B cell (primary cell): ENCODE measurements at regions not wholly inside any gene's neighbourhood (a gene's known extent, or its start where the extent isn't known, plus 50 kb on each side); places are given as distances from the start of the nearest gene placed in this dataset.

ENCODE experiments used
- ATAC-seq: fragments of 200-7000 bp; cut with Tn5 transposase; one replicate; pipeline ENCODE4 v1.10.0; 2021; ENCODE audit warnings: low read depth, mild to moderate bottlenecking, moderate number of reproducible peaks, moderate library complexity
- CTCF ChIA-PET: fragments of 350-600 bp; sonication (Branson Sonifier 250); formaldehyde crosslinking; loops from one replicate; lab custom pipeline; 2021; ENCODE audit warnings: antibody characterized with exemption, inconsistent platforms; lab: Charles Lee
- POLR2A ChIA-PET: fragments of 350-600 bp; sonication (Branson Sonifier 250); formaldehyde crosslinking; loops from one replicate; lab custom pipeline; 2021; ENCODE audit warnings: antibody characterized with exemption; lab: Charles Lee
- DNase-seq: peaks from one replicate; pipeline ENCODE4 v3.0.0; 2013
- H2AFZ ChIP-seq: 2 replicates; pipeline ENCODE4 v1.6.1; 2012; ENCODE audit warnings: mild to moderate bottlenecking, low read depth, low read length; ENCODE audit not compliant: insufficient read depth, poor library complexity, severe bottlenecking
- H3K27ac ChIP-seq, 2 donors: 1 replicate in 1 of 2; 2 replicates in 1 of 2; pipeline ENCODE4 v1.5.1; 2012 to 2013; ENCODE audit warnings: low read length in 2 of 2, mild to moderate bottlenecking in 2 of 2, moderate library complexity in 1 of 2
- H3K27me3 ChIP-seq, 4 experiments: fragments of 200-600 bp in 1 of 4; sonication (generic) in 1 of 4; replicated peaks in 1 of 4; 1 replicate in 2 of 4; 2 replicates in 2 of 4; pipeline versions ENCODE4 v1.6.1 to v1.7.0; 2013 to 2016; ENCODE audit warnings: low read length in 3 of 4, mild to moderate bottlenecking in 2 of 4, mixed read lengths in 1 of 4, moderate library complexity in 1 of 4; ENCODE audit not compliant: insufficient read depth in 4 of 4, control insufficient read depth in 3 of 4; ENCODE audit errors: control extremely low read depth in 1 of 4
- H3K36me3 ChIP-seq, 2 experiments: replicated peaks in 1 of 2; 1 replicate in 1 of 2; 2 replicates in 1 of 2; pipeline versions ENCODE4 v1.6.1 to v1.7.1; 2013; ENCODE audit warnings: low read length in 1 of 2; ENCODE audit not compliant: insufficient read depth in 2 of 2, control insufficient read depth in 1 of 2; ENCODE audit errors: control extremely low read depth in 1 of 2, extremely low read depth in 1 of 2
- H3K4me1 ChIP-seq, 2 donors: fragments of 200-600 bp in 1 of 2; sonication (generic) in 1 of 2; 1 replicate in 1 of 2; 2 replicates in 1 of 2; pipeline versions ENCODE4 v1.5.1 to v1.6.1; 2013 to 2017; ENCODE audit warnings: low read length in 2 of 2; ENCODE audit not compliant: control insufficient read depth in 2 of 2, insufficient read depth in 2 of 2
- H3K4me2 ChIP-seq: replicated peaks from 2 replicates; pipeline ENCODE3; 2012; ENCODE audit warnings: mild to moderate bottlenecking, low read depth, low read length; ENCODE audit not compliant: poor library complexity, severe bottlenecking
- H3K4me3 ChIP-seq, 5 experiments: fragments of 200-600 bp in 1 of 5; sonication (generic) in 1 of 5; 1 replicate in 3 of 5; 2 replicates in 2 of 5; pipeline versions ENCODE4 v1.5.1 to v1.7.0; 2011 to 2016; ENCODE audit warnings: low read length in 4 of 5, mild to moderate bottlenecking in 4 of 5, low read depth in 2 of 5, control low read depth in 1 of 5, moderate library complexity in 1 of 5; ENCODE audit not compliant: insufficient read depth in 1 of 5; ENCODE audit errors: control extremely low read depth in 1 of 5, extremely low read depth in 1 of 5
- H3K79me2 ChIP-seq: fragments of 200-600 bp; sonication (generic); one replicate; pipeline ENCODE4 v1.6.0; 2016; ENCODE audit warnings: low read length; ENCODE audit not compliant: control insufficient read depth, insufficient read depth
- H3K9ac ChIP-seq: fragments of 200-600 bp; sonication (generic); 2 replicates; pipeline ENCODE4 v1.6.1; 2017; ENCODE audit warnings: mild to moderate bottlenecking, low read length, moderate library complexity
- H3K9me3 ChIP-seq, 3 donors: one replicate each; pipeline versions ENCODE4 v1.6.1 to v1.7.1; 2013; ENCODE audit warnings: low read length in 2 of 3; ENCODE audit not compliant: control insufficient read depth in 2 of 3, insufficient read depth in 1 of 3; ENCODE audit errors: control extremely low read depth in 1 of 3
- H4K20me1 ChIP-seq: 2 replicates; pipeline ENCODE4 v1.6.0; 2012; ENCODE audit warnings: mild to moderate bottlenecking, low read length; ENCODE audit not compliant: insufficient read depth, control insufficient read depth, poor library complexity, severe bottlenecking
- H3K27ac Mint-ChIP-seq: one replicate; pipeline ENCODE4 v1.8.0; 2021; ENCODE audit warnings: mixed read lengths
- H3K27me3 Mint-ChIP-seq: one replicate; pipeline ENCODE4 v1.8.0; 2021; ENCODE audit warnings: mixed read lengths
- H3K4me1 Mint-ChIP-seq: one replicate; pipeline ENCODE4 v1.8.0; 2021; ENCODE audit warnings: mixed read lengths
- H3K4me3 Mint-ChIP-seq: one replicate; pipeline ENCODE4 v1.8.0; 2021; ENCODE audit warnings: mixed read lengths
- H3K9me3 Mint-ChIP-seq: one replicate; pipeline ENCODE4 v1.8.0; 2022; ENCODE audit warnings: mixed read lengths; ENCODE audit not compliant: insufficient read depth
- EZH2 ChIP-seq: IDR thresholded peaks from 2 replicates; pipeline ENCODE4 v1.6.1; 2012; ENCODE audit warnings: borderline replicate concordance, low read depth, mild to moderate bottlenecking, moderate library complexity, low read length; ENCODE audit not compliant: insufficient read depth, poor library complexity, severe bottlenecking
- WGBS: methylation state at CpG from one replicate; pipeline ENCODE4 v1.1.5; 2013; ENCODE audit warnings: missing lambda C conversion rate; ENCODE audit not compliant: insufficient coverage; 5-methylcytosine and 5-hydroxymethylcytosine counted together
- intact Hi-C: fragments of 100-400 bp; cut with micrococcal nuclease; formaldehyde crosslinking; loops from one replicate; pipeline ENCODE4 v1.10.0; 2022
- TF ChIP-seq, protein P1 (sequence below): fragments of 200-600 bp; IDR thresholded peaks from one replicate; pipeline ENCODE4 v1.8.0; 2022; ENCODE audit warnings: antibody characterized with exemption, mild to moderate bottlenecking

DNA sequence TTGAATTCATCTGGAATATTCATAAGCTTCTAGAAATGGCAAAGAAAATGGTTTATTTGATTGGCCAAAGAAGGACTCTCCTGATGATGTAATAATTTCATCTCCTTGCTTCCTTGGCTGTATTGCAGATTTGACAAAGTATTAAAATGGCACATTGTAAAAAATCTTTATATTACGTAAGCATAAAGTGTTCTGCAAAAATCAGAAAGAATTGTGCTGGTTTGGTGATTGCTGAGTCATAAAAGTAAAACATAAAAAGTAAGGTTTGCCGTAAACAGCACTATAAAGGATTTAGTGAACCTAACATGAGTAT, 255.9 kb upstream of the RREB1 start:
- H3K4me3 Mint-ChIP-seq, result no peak overlapping the region
- Histone ChIP-seq H3K4me3 (no peak overlapping the region), H3K27me3 (peaks cover 0 to 3% (median 1%) of the 10 kb centered on the region in 4 experiments), H3K9me3 (peaks cover 0 to 5% (median 0%) of the 10 kb centered on the region in 3 donors), H4K20me1 (no peaks in the 10 kb centered on the region), H3K36me3 (no peaks in the 10 kb centered on the region), H3K9ac (no peak overlapping the region), H2AFZ (no peak overlapping the region), H3K4me2 (no peak overlapping the region), H3K27ac (no peak overlapping the region), H3K79me2 (no peaks in the 10 kb centered on the region), H3K4me1 (peaks cover 9 to 11% of the 10 kb centered on the region in 2 donors)
- peaks cover 7% of the 10 kb centered on the region for H3K27me3 Mint-ChIP-seq
- H3K9me3 Mint-ChIP-seq, result no peaks in the 10 kb centered on the region
- no peak for TF ChIP-seq EZH2
- TF ChIP-seq, protein P1, sequence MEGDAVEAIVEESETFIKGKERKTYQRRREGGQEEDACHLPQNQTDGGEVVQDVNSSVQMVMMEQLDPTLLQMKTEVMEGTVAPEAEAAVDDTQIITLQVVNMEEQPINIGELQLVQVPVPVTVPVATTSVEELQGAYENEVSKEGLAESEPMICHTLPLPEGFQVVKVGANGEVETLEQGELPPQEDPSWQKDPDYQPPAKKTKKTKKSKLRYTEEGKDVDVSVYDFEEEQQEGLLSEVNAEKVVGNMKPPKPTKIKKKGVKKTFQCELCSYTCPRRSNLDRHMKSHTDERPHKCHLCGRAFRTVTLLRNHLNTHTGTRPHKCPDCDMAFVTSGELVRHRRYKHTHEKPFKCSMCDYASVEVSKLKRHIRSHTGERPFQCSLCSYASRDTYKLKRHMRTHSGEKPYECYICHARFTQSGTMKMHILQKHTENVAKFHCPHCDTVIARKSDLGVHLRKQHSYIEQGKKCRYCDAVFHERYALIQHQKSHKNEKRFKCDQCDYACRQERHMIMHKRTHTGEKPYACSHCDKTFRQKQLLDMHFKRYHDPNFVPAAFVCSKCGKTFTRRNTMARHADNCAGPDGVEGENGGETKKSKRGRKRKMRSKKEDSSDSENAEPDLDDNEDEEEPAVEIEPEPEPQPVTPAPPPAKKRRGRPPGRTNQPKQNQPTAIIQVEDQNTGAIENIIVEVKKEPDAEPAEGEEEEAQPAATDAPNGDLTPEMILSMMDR, result no peak
- ChIA-PET POLR2A (no interaction called here), CTCF (no interaction called here)
- peaks cover 13% of the 10 kb centered on the region for H3K4me1 Mint-ChIP-seq
- H3K27ac Mint-ChIP-seq, result no peak overlapping the region
- intact Hi-C loops, result no loop called here
- ATAC-seq (no peak), DNase-seq (no peak)
- no CpG with 5 or more reads among the region's 2 CpGs for WGBS

DNA sequence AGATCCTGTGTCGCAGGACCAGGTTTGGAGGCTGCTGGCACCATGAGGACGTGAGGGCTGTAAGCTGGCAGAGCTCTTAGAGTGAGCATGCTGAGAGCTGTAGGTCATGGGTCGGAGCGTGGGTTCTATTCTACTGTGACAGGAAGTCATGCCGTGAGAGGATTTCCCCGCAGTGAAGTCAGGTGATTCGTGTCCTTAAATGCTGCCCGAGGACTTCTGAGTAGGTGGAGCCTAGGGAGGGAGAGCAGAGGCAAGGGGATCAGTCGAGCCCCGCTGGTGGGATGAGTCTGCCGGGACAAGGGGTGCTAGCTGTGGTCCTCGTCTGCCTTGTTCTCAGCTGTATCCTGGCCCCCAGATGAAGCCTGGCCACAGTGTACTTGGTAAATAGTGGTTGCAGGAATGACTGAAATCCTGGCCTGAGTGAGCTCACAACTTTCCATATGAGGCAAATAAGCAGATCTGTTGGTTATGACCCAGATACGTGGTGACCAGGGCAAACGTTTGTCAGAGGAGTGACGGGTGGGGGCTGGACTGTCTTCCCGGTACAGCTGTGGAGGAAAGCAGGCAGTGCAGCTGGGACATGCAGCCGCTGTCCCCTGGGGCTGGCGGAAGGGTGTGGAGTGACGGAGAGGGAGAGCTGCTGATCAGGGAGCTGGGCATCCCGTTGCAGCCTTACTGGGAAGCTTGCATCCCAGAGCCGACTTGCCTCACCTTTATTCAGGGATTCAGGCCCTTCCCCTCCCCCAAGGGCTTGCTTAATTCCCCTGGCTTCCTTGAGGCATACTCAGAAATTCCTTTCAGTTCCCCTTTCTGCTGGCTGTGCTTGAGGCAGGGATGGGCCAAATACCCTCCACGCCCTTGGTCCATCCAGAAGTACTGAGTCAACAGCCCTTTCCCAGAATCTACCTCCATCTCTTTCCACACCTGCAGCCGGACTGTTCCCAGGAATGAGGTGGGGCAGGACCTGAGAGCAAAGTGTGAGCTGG, 250.9 kb upstream of the RREB1 start:
- ChIA-PET CTCF (interaction anchor here (0.6 to 0.8 kb wide), 3 partner anchors 137 to 230 kb away, joined by 3 to 4 read pairs (median 3); no protein-coding TSS in a partner anchor), POLR2A (interaction anchor here (0.5 kb wide), 2 partner anchors 33 to 275 kb away, joined by 3 to 7 read pairs; no protein-coding TSS in a partner anchor)
- 43% methylated on average over 20 of the region's 23 CpGs for WGBS
- Histone ChIP-seq H3K9ac (peak overlapping the region; percentile 36), H3K79me2 (no peaks in the 10 kb centered on the region), H3K9me3 (no peaks in the 10 kb centered on the region), H3K27me3 (no peaks in the 10 kb centered on the region), H3K27ac (no peak overlapping the region), H3K4me3 (peak overlapping the region in 3 of 5 experiments; percentile 18 to 27 (median 25)), H2AFZ (peak overlapping the region; percentile 63), H3K4me1 (peaks cover 18 to 21% of the 10 kb centered on the region in 2 donors), H3K36me3 (no peaks in the 10 kb centered on the region), H3K4me2 (peak overlapping the region; percentile 62), H4K20me1 (no peaks in the 10 kb centered on the region)
- ATAC-seq (peak; percentile 74), DNase-seq (peak; percentile 74)
- Mint-ChIP-seq H3K9me3 (no peaks in the 10 kb centered on the region), H3K27me3 (peaks cover 7% of the 10 kb centered on the region), H3K4me1 (peaks cover 31% of the 10 kb centered on the region), H3K27ac (peak overlapping the region; percentile 50), H3K4me3 (peak overlapping the region; percentile 49)
- no peak for TF ChIP-seq EZH2
- TF ChIP-seq, protein P1, result no peak
- intact Hi-C loops, result no loop called here
